ENCODE measurements at regions not wholly inside any gene's neighbourhood (a gene's known extent, or its start where the extent isn't known, plus 50 kb on each side); places are given as distances from the start of the nearest gene placed in this dataset.
"Not testable (repeated sequence)": the region's sequence is repeated elsewhere in the genome, so short reads cannot be mapped to it uniquely, and the experiment has no call there.

DNA sequence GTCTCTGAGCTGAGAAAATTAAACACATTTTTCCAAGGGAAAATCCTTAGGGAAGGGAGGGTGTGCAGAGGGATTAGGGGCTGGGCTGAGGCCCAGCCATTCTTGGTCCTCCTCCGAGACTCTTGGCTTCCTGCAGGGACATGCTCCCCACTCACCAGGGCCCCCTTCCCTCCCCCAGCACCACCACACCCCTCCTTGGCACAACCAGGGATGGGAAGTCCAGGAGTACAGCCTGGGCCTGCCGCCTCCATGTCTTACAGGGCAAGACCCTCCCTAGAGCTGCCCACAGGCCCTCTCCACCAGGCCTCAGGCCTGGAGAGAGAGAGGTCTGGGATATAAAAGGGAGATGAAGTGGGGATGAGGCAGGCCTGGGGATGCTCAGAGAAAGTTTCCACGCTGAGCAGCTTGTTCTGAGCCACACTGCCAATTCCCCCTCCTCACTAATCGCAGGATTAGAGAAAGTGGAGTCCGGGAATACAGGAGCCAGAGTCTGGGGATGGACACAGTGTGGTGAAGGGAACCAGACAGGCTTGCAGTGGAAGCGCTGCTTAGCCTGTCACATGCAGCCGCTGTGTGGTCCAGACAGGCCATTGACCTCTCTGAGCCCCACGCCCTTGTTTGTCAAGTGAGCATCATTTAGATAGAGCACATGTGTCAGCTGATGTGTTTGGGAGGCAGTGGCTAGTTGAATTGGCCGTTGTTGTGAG is 105.5 kb downstream of the MRPL14 start:
- no peak overlapping the region for H3K27ac ChIP-seq
- peaks cover 81% of the 10 kb centered on the region for H3K27me3 ChIP-seq
- H3K4me1 ChIP-seq (ENCODE audit: control insufficient read depth in 1 of 2, insufficient read depth in 1 of 2, low read depth in 1 of 2, low read length in 1 of 2) = no peaks in the 10 kb centered on the region
- TF ChIP-seq, protein P1, sequence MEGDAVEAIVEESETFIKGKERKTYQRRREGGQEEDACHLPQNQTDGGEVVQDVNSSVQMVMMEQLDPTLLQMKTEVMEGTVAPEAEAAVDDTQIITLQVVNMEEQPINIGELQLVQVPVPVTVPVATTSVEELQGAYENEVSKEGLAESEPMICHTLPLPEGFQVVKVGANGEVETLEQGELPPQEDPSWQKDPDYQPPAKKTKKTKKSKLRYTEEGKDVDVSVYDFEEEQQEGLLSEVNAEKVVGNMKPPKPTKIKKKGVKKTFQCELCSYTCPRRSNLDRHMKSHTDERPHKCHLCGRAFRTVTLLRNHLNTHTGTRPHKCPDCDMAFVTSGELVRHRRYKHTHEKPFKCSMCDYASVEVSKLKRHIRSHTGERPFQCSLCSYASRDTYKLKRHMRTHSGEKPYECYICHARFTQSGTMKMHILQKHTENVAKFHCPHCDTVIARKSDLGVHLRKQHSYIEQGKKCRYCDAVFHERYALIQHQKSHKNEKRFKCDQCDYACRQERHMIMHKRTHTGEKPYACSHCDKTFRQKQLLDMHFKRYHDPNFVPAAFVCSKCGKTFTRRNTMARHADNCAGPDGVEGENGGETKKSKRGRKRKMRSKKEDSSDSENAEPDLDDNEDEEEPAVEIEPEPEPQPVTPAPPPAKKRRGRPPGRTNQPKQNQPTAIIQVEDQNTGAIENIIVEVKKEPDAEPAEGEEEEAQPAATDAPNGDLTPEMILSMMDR (IDR thresholded peaks at IDR 0.05) = no peak
- H3K36me3 ChIP-seq = no peaks in the 10 kb centered on the region
- no peak overlapping the region for H3K4me3 ChIP-seq (ENCODE audit: low read depth in 1 of 2, low read length in 1 of 2)
- H3K9me3 ChIP-seq = no peaks in the 10 kb centered on the region

- Histone ChIP-seq H3K27me3 (peaks cover 72% of the 10 kb centered on the region), H3K36me3 (no peaks in the 10 kb centered on the region), H3K4me1 (ENCODE audit: control insufficient read depth in 1 of 2, insufficient read depth in 1 of 2, low read depth in 1 of 2, low read length in 1 of 2) (no peaks in the 10 kb centered on the region), H3K27ac (no peak overlapping the region), H3K4me3 (ENCODE audit: low read depth in 1 of 2, low read length in 1 of 2) (no peak overlapping the region), H3K9me3 (no peaks in the 10 kb centered on the region)
- TF ChIP-seq, protein P1 (IDR thresholded peaks at IDR 0.05) = no peak
These were observed 106.4 kb downstream of the MRPL14 start for GRCh38 chr6:44020664-44021425.

GRCh38 chr6:44020148-44020547 is 107.1 kb downstream of the MRPL14 start:
- H3K4me3 ChIP-seq (ENCODE audit: low read depth in 1 of 2, low read length in 1 of 2) = no peak overlapping the region
- H3K27me3 ChIP-seq = peaks cover 73% of the 10 kb centered on the region
- H3K27ac ChIP-seq = no peak overlapping the region
- no peaks in the 10 kb centered on the region for H3K36me3 ChIP-seq
- H3K9me3 ChIP-seq = no peaks in the 10 kb centered on the region
- TF ChIP-seq, protein P1 (IDR thresholded peaks at IDR 0.05) = no peak
- H3K4me1 ChIP-seq (ENCODE audit: control insufficient read depth in 1 of 2, insufficient read depth in 1 of 2, low read depth in 1 of 2, low read length in 1 of 2) = no peaks in the 10 kb centered on the region

DNA sequence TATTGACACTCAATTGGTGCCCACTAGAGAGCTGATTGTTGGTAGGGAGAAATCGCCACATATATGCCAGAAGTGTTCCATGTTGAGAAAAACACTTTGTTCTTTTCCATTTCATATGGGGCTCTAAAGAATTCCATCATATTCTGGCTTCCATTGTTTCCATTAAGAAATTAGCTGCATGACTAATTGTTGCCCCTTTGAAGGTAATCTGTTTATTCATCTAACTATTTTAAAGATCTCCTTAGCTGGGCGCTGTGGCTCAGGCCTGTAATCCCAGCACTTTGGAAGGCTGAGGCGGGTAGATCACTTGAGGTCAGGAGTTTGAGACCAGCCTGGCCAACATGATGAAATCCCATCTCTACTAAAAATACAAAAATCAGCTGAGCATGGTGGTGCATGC is 109.9 kb downstream of the MRPL14 start:
- H3K4me3 ChIP-seq (ENCODE audit: low read depth in 1 of 2, low read length in 1 of 2); H3K9me3 ChIP-seq; H3K27ac ChIP-seq; H3K36me3 ChIP-seq: not testable (repeated sequence)
- peaks cover 60% of the 10 kb centered on the region for H3K27me3 ChIP-seq
- peaks cover 9 to 12% of the 10 kb centered on the region in 2 experiments for H3K4me1 ChIP-seq (ENCODE audit: control insufficient read depth in 1 of 2, insufficient read depth in 1 of 2, low read depth in 1 of 2, low read length in 1 of 2)

DNA sequence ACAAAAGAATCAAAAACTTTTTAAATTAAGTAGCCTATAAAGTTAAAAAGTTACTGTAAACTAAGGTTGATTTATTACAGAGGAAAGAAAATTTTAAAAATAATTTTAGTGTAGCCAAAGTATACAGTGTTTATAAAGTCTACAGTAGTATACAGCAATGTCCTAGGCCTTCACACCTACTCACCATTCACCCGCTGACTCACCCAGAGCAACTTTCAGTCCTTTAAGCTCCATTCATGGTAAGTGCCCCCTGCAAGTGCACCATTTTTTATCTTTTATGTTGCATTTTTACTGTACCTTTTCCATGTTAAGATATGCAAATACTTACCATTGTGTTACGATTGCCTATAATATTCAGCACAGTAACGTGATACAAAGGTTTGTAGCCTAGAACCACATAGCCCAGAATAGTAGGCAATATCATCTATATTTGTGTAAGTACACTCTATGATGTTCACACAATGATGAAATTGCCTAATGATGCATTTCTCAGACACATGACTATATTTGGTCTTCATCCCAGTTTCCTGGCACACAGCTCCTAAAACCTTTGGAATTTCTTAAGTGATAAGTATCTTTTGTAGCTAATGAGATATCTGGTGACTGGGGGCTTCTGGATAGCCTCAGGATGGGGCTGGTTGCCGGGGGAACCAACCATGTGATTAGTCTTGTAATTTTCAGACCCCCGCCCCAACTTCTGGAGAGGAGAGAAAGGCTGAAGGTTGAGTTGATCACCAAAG is 111.0 kb downstream of the MRPL14 start:
- no peak overlapping the region for H3K4me3 ChIP-seq (ENCODE audit: low read depth in 1 of 2, low read length in 1 of 2)
- H3K27me3 ChIP-seq = peaks cover 50% of the 10 kb centered on the region
- no peaks in the 10 kb centered on the region for H3K9me3 ChIP-seq
- no peaks in the 10 kb centered on the region for H3K36me3 ChIP-seq
- peaks cover 19 to 22% of the 10 kb centered on the region in 2 experiments for H3K4me1 ChIP-seq (ENCODE audit: control insufficient read depth in 1 of 2, insufficient read depth in 1 of 2, low read depth in 1 of 2, low read length in 1 of 2)
- TF ChIP-seq, protein P1 (IDR thresholded peaks at IDR 0.05) = no peak
- no peak overlapping the region for H3K27ac ChIP-seq

Measured in neutrophil (primary cell).